ENCODE measurements at regions not wholly inside any gene's neighbourhood (a gene's known extent, or its start where the extent isn't known, plus 50 kb on each side); places are given as distances from the start of the nearest gene placed in this dataset.

DNA sequence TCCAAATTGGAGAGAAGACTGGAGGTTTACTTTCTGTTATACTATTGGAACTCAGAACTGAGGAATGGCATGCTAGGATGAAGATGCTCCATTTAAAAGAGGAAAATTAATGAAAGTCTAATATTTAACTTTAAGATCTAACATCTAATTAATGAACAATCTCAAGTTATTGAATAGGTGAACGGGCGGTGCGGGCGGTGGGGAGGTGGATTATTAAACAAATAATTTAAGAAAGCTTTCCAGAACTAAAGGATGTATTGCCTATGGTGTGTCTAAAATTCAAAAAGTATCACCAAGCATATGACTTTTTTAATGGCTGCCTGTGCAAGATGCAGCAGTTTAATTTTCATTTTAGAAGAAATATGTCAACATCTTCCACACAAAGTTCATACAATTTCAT is 1747.1 kb upstream of the SEL1L start:
- DNase-seq (ENCODE audit: low read depth) (no peak), FAIRE-seq (no peak)
- Histone ChIP-seq H3K36me3 (ENCODE audit: control insufficient read depth, insufficient read depth, low read length) (no peaks in the 10 kb centered on the region), H3K4me3 (ENCODE audit: low read depth, low read length) (no peak overlapping the region), H3K27me3 (ENCODE audit: control insufficient read depth, insufficient read depth, low read length) (no peaks in the 10 kb centered on the region)
- TF ChIP-seq, protein P1, sequence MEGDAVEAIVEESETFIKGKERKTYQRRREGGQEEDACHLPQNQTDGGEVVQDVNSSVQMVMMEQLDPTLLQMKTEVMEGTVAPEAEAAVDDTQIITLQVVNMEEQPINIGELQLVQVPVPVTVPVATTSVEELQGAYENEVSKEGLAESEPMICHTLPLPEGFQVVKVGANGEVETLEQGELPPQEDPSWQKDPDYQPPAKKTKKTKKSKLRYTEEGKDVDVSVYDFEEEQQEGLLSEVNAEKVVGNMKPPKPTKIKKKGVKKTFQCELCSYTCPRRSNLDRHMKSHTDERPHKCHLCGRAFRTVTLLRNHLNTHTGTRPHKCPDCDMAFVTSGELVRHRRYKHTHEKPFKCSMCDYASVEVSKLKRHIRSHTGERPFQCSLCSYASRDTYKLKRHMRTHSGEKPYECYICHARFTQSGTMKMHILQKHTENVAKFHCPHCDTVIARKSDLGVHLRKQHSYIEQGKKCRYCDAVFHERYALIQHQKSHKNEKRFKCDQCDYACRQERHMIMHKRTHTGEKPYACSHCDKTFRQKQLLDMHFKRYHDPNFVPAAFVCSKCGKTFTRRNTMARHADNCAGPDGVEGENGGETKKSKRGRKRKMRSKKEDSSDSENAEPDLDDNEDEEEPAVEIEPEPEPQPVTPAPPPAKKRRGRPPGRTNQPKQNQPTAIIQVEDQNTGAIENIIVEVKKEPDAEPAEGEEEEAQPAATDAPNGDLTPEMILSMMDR (IDR thresholded peaks at IDR 0.05; ENCODE audit: insufficient read depth, low read length, severe bottlenecking) = no peak

DNA sequence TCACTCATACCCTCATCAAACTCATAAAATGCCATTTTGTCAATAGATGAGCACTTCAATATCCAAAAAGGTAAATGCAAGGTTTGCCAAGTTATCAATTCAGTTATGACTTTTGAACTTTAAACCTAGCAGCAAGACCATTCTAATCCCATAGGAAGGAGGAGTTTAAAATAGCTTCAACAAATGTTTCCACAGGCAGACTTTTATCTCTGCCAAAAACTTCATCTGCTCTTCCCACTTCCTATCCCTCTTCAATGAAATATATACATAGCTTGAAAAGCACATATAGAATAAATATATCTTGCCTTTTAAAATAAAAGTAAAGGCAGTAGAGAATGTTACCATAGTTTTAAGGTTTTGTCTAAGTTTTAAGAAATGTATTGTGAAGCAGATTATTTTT is 1749.1 kb upstream of the SEL1L start:
- FAIRE-seq (no peak), DNase-seq (ENCODE audit: low read depth) (no peak)
- Histone ChIP-seq H3K36me3 (ENCODE audit: control insufficient read depth, insufficient read depth, low read length) (no peaks in the 10 kb centered on the region), H3K4me3 (ENCODE audit: low read depth, low read length) (no peak overlapping the region), H3K27me3 (ENCODE audit: control insufficient read depth, insufficient read depth, low read length) (no peaks in the 10 kb centered on the region)
- TF ChIP-seq, protein P1 (IDR thresholded peaks at IDR 0.05; ENCODE audit: insufficient read depth, low read length, severe bottlenecking) = no peak

DNA sequence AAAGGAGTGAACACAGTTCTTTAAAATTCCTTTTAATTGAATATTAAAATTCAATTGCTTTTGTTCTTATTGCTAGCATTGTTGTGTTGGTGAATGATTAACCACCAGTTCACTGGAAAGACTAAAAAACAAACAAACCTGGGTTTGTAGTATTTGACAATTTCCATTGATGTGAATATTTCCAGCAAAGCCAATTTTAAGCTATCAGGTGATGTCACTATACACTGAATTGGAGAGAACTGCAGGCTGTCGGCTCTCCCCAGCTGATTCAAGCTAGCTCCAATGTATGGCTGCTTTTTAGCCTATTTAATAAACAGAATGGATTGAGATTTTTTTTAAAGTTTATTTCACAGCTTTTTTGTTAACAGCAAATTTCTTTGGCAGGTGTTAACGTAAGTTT is 1753.6 kb upstream of the SEL1L start:
- TF ChIP-seq, protein P1 (IDR thresholded peaks at IDR 0.05; ENCODE audit: insufficient read depth, low read length, severe bottlenecking) = no peak
- no peaks in the 10 kb centered on the region for H3K36me3 ChIP-seq (ENCODE audit: control insufficient read depth, insufficient read depth, low read length)
- FAIRE-seq = no peak
- no peaks in the 10 kb centered on the region for H3K27me3 ChIP-seq (ENCODE audit: control insufficient read depth, insufficient read depth, low read length)
- H3K4me3 ChIP-seq (ENCODE audit: low read depth, low read length) = no peak overlapping the region
- DNase-seq (ENCODE audit: low read depth) = no peak

DNA sequence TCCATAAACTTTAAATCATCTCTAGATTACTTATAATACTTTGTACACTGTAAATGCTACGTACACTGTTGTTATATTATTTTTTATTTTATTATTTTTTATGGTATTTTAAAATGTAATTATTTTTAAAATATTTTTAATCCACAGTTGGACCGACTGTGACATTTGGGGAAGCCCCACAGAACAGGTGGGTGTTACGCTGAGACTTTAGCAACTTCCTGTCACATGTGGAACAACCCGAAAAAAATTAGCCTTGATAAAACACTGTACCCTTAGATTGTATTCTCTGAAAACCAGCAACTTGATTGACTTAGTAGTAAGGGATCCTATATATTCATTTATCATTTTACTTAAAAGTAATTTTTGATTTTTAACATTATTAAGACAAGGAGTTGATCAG is 1755.7 kb upstream of the SEL1L start:
- DNase-seq (ENCODE audit: low read depth) = no peak
- TF ChIP-seq, protein P1 (IDR thresholded peaks at IDR 0.05; ENCODE audit: insufficient read depth, low read length, severe bottlenecking) = no peak
- no peak for FAIRE-seq
- no peak overlapping the region for H3K4me3 ChIP-seq (ENCODE audit: low read depth, low read length)
- H3K27me3 ChIP-seq (ENCODE audit: control insufficient read depth, insufficient read depth, low read length) = no peaks in the 10 kb centered on the region
- H3K36me3 ChIP-seq (ENCODE audit: control insufficient read depth, insufficient read depth, low read length) = no peaks in the 10 kb centered on the region

DNA sequence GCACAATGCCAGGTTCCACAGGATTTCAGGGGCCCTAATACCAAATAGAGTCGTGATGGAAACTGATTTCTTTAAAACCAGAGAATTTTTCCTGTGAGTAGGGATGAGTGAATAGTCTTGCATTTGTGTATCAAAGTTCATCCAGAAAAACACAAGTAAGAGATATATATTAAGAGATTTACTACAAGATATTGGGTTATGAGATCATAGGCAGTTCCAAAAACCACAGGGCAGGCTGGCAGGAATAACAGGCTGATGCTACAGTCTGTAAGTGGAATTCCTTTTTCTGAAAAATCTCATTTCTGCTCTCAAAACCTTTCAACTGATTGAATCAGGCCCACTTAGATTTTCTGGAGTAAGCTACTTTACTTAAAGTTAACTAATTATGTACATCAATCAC is 1756.2 kb upstream of the SEL1L start:
- FAIRE-seq (no peak), DNase-seq (ENCODE audit: low read depth) (no peak)
- TF ChIP-seq, protein P1 (IDR thresholded peaks at IDR 0.05; ENCODE audit: insufficient read depth, low read length, severe bottlenecking) = no peak
- Histone ChIP-seq H3K27me3 (ENCODE audit: control insufficient read depth, insufficient read depth, low read length) (no peaks in the 10 kb centered on the region), H3K36me3 (ENCODE audit: control insufficient read depth, insufficient read depth, low read length) (no peaks in the 10 kb centered on the region), H3K4me3 (ENCODE audit: low read depth, low read length) (no peak overlapping the region)

DNA sequence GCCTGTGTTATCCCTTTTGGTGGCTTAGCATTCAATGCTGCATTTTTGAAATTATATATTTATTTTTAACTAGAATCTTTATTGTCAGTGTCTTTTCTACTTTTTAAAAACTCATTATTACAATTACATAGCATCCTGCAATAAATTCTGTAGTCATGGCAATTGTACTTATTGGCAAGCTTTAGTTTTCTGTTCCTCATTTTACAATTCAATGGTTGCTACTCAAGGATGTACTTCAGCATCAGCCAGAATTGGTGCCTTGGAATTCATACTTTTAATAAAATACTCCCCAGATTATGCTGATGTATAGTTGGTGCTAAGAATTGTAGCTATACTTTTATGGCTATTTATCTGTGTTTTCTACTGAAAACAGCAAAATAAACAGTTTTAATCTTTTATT is 1756.8 kb upstream of the SEL1L start:
- TF ChIP-seq, protein P1 (IDR thresholded peaks at IDR 0.05; ENCODE audit: insufficient read depth, low read length, severe bottlenecking) = no peak
- no peak for DNase-seq (ENCODE audit: low read depth)
- no peak overlapping the region for H3K4me3 ChIP-seq (ENCODE audit: low read depth, low read length)
- no peaks in the 10 kb centered on the region for H3K36me3 ChIP-seq (ENCODE audit: control insufficient read depth, insufficient read depth, low read length)
- FAIRE-seq = no peak
- no peaks in the 10 kb centered on the region for H3K27me3 ChIP-seq (ENCODE audit: control insufficient read depth, insufficient read depth, low read length)
